GM12878 (cell line): ENCODE measurements at regions not wholly inside any gene's neighbourhood (a gene's known extent, or its start where the extent isn't known, plus 50 kb on each side); places are given as distances from the start of the nearest gene placed in this dataset.

Experiments used
- GABPA ChIP-seq: IDR thresholded peaks from 2 replicates; pipeline ENCODE4 v1.6.1; 2014; ENCODE audit warnings: antibody characterized with exemption, low read depth, mild to moderate bottlenecking, inconsistent platforms
- RFX5 ChIP-seq: IDR thresholded peaks from 2 replicates; pipeline ENCODE4 v1.6.1; 2011; ENCODE audit warnings: low read depth, low read length, improper control_type of control experiment
- SUPT20H ChIP-seq: IDR thresholded peaks from 2 replicates; pipeline ENCODE4 v1.6.1; 2011; ENCODE audit warnings: low read depth, mild to moderate bottlenecking, low read length, moderate library complexity, borderline replicate concordance; ENCODE audit not compliant: control insufficient read depth
- TF ChIP-seq, protein P1 (sequence below), 3 experiments: IDR thresholded peaks in 2 of 3; conservative IDR thresholded peaks in 1 of 3; 2 replicates each; pipeline ENCODE4 v1.5.1; 2011; ENCODE audit warnings: low read depth in 3 of 3, low read length in 3 of 3, mild to moderate bottlenecking in 3 of 3, control low read depth in 2 of 3, moderate library complexity in 2 of 3, inconsistent platforms in 1 of 3, mixed read lengths in 1 of 3; ENCODE audit not compliant: control insufficient read depth in 2 of 3, insufficient read depth in 1 of 3; ENCODE audit errors: extremely low read depth in 1 of 3

DNA sequence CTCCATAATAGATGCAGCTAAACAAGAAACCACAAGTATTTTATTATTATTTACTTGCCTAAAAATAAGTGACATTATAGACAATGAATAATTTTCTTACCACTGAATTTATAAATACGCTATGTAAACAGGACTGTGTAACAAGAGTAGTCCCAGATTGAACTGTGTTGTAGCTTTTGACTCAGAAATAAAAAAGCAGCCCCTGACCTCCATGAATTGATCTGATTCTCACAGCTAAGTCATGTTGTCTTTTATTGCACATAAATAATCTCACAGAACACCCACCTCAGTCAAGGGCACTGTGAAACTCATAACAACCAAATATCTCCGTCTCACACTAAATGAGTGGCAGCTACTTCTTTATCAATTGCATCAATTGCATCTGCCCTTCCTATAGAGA is 171.6 kb downstream of the TMX3 start:
- TF ChIP-seq GABPA, result no peak
- no peak for TF ChIP-seq SUPT20H
- TF ChIP-seq, protein P1, sequence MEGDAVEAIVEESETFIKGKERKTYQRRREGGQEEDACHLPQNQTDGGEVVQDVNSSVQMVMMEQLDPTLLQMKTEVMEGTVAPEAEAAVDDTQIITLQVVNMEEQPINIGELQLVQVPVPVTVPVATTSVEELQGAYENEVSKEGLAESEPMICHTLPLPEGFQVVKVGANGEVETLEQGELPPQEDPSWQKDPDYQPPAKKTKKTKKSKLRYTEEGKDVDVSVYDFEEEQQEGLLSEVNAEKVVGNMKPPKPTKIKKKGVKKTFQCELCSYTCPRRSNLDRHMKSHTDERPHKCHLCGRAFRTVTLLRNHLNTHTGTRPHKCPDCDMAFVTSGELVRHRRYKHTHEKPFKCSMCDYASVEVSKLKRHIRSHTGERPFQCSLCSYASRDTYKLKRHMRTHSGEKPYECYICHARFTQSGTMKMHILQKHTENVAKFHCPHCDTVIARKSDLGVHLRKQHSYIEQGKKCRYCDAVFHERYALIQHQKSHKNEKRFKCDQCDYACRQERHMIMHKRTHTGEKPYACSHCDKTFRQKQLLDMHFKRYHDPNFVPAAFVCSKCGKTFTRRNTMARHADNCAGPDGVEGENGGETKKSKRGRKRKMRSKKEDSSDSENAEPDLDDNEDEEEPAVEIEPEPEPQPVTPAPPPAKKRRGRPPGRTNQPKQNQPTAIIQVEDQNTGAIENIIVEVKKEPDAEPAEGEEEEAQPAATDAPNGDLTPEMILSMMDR (IDR thresholded peaks at IDR 0.05 in 2 of 3, conservative IDR thresholded peaks at IDR 0.05 in 1 of 3; ENCODE audit: control insufficient read depth in 2 of 3, extremely low read depth in 1 of 3, insufficient read depth in 1 of 3, low read depth in 3 of 3, low read length in 3 of 3), result no peak
- no peak for TF ChIP-seq RFX5
